A549 (cell line): ENCODE measurements at regions not wholly inside any gene's neighbourhood (a gene's known extent, or its start where the extent isn't known, plus 50 kb on each side); places are given as distances from the start of the nearest gene placed in this dataset.

Experiments
- ATAC-seq, 2 experiments: fragments of 200-7000 bp in 1 of 2; fragments of >200 bp in 1 of 2; cut with Nextera tagmentation in 1 of 2; cut with Tn5 transposase in 1 of 2; 3 replicates each; pipeline versions ENCODE4 v1.8.0 to v1.9.1; 2018 to 2020; ENCODE audit warnings: mild to moderate bottlenecking in 1 of 2, moderate library complexity in 1 of 2
- CTCF ChIA-PET: fragments of 300-600 bp; sonication (Branson Sonifier 250); formaldehyde crosslinking; extraction: SDS; loops from one replicate; lab custom pipeline; 2021; ENCODE audit warnings: antibody characterized with exemption, inconsistent platforms; lab: Yijun Ruan, JAX
- POLR2A ChIA-PET: fragments of 350-600 bp; formaldehyde crosslinking; extraction: SDS; loops from one replicate; lab custom pipeline; 2021; ENCODE audit warnings: antibody characterized with exemption, inconsistent platforms; lab: Yijun Ruan, JAX
- DNase-seq, 2 experiments: peaks; one replicate each; pipeline versions ENCODE4 v3.0.0 to v3.0.0-alpha.2; 2011 to 2016; ENCODE audit warnings: low read depth in 1 of 2, low spot score in 1 of 2
- FAIRE-seq: peaks from 2 replicates; lab custom pipeline; 2011; peaks lifted over from hg19 to GRCh38; lab: Jason Lieb, UNC
- H3K27ac ChIP-seq, 2 experiments: fragments of >200 bp; sonication (Bioruptor Twin); formaldehyde crosslinking; 3 replicates each; pipeline ENCODE4 v1.5.1; 2016 to 2017
- H3K4me1 ChIP-seq: fragments of >200 bp; sonication (Bioruptor Twin); formaldehyde crosslinking; 3 replicates; pipeline ENCODE4 v1.6.1; 2016
- H3K4me2 ChIP-seq: fragments of >200 bp; sonication (Bioruptor Twin); formaldehyde crosslinking; 3 replicates; pipeline ENCODE4 v1.6.1; 2016
- H3K4me3 ChIP-seq: fragments of >200 bp; sonication (Bioruptor Twin); formaldehyde crosslinking; 3 replicates; pipeline ENCODE4 v1.5.1; 2016
- H3K9me3 ChIP-seq: fragments of >200 bp; sonication (Bioruptor Twin); formaldehyde crosslinking; 3 replicates; pipeline ENCODE4 v1.6.1; 2016
- ATOH8 ChIP-seq: fragments of 250-450 bp; sonication (Bioruptor Pico); IDR thresholded peaks from 2 replicates; pipeline ENCODE4 v1.5.0; 2020; ENCODE audit warnings: low read depth, mild to moderate bottlenecking, moderate library complexity
- CBX2 ChIP-seq: fragments of 200-600 bp; sonication (generic); IDR thresholded peaks from 2 replicates; pipeline ENCODE4 v1.6.1; 2016; ENCODE audit warnings: low read depth, mild to moderate bottlenecking, borderline replicate concordance
- CBX8 ChIP-seq: fragments of 200-600 bp; sonication (generic); IDR thresholded peaks from 2 replicates; pipeline ENCODE4 v1.6.1; 2016
- CEBPB ChIP-seq, 2 experiments: fragments of >200 bp in 1 of 2; sonication (Bioruptor Twin) in 1 of 2; formaldehyde crosslinking in 1 of 2; IDR thresholded peaks; 2 replicates each; pipeline ENCODE4 v1.6.1; 2012 to 2016
- CHD2 ChIP-seq: fragments of 150-350 bp; IDR thresholded peaks from 2 replicates; pipeline ENCODE4 v1.6.1; 2014; ENCODE audit warnings: low read length; ENCODE audit not compliant: partially characterized antibody
- CTCF ChIP-seq: fragments of >200 bp; sonication (Bioruptor Twin); formaldehyde crosslinking; IDR thresholded peaks from 3 replicates; pipeline ENCODE4 v1.5.1; 2016
- E2F6 ChIP-seq: IDR thresholded peaks from 2 replicates; pipeline ENCODE4 v1.6.1; 2012; ENCODE audit warnings: low read depth, borderline replicate concordance
- ELK1 ChIP-seq: fragments of 150-350 bp; IDR thresholded peaks from 2 replicates; pipeline ENCODE4 v1.6.1; 2014; ENCODE audit warnings: low read depth, mild to moderate bottlenecking, low read length
- FOSB ChIP-seq: fragments of 250-450 bp; sonication (Bioruptor Pico); IDR thresholded peaks from 2 replicates; pipeline ENCODE4 v1.5.0; 2020; ENCODE audit warnings: mild to moderate bottlenecking, moderate library complexity
- HDAC2 ChIP-seq: fragments of 200-600 bp; sonication (generic); IDR thresholded peaks from 2 replicates; pipeline ENCODE4 v1.6.1; 2016
- HEYL ChIP-seq: fragments of 250-450 bp; sonication (Bioruptor Pico); IDR thresholded peaks from 2 replicates; pipeline ENCODE4 v1.8.0; 2021; ENCODE audit warnings: mild to moderate bottlenecking, moderate library complexity
- HMGXB4 ChIP-seq: fragments of 250-450 bp; sonication (Bioruptor Pico); IDR thresholded peaks from 2 replicates; pipeline ENCODE4 v1.5.0; 2021; ENCODE audit warnings: mild to moderate bottlenecking, moderate library complexity, borderline replicate concordance
- HOXA7 ChIP-seq: fragments of 250-450 bp; sonication (Bioruptor Pico); IDR thresholded peaks from 2 replicates; pipeline ENCODE4 v1.5.0; 2020; ENCODE audit warnings: mild to moderate bottlenecking, moderate library complexity
- HOXB5 ChIP-seq: fragments of 250-450 bp; sonication (Bioruptor Pico); IDR thresholded peaks from 2 replicates; pipeline ENCODE4 v1.5.0; 2020; ENCODE audit warnings: mild to moderate bottlenecking, moderate library complexity
- MAX ChIP-seq: IDR thresholded peaks from 2 replicates; pipeline ENCODE4 v1.6.1; 2012
- MAZ ChIP-seq: fragments of 150-350 bp; IDR thresholded peaks from 2 replicates; pipeline ENCODE4 v1.6.1; 2014; ENCODE audit warnings: antibody characterized with exemption, low read depth, low read length, borderline replicate concordance
- MYC ChIP-seq: IDR thresholded peaks from 2 replicates; pipeline ENCODE4 v1.6.1; 2012; ENCODE audit warnings: mild to moderate bottlenecking, inconsistent platforms, low read length, improper control_type of control experiment, borderline replicate concordance
- NPAS2 ChIP-seq: fragments of 250-450 bp; sonication (Bioruptor Pico); IDR thresholded peaks from 2 replicates; pipeline ENCODE4 v1.8.0; 2022; ENCODE audit warnings: mild to moderate bottlenecking, moderate library complexity, borderline replicate concordance
- RCOR1 ChIP-seq: fragments of 150-350 bp; IDR thresholded peaks from 2 replicates; pipeline ENCODE4 v1.6.1; 2014; ENCODE audit warnings: antibody characterized with exemption, low read length, low read depth
- SREBF2 ChIP-seq: fragments of 450-650 bp; IDR thresholded peaks from 2 replicates; pipeline ENCODE4 v1.6.1; 2014; ENCODE audit warnings: mild to moderate bottlenecking, moderate library complexity
- USF2 ChIP-seq: fragments of 450-650 bp; IDR thresholded peaks from 2 replicates; pipeline ENCODE4 v1.6.1; 2014; ENCODE audit warnings: antibody characterized with exemption
- WGBS: methylation state at CpG from one replicate; pipeline ENCODE4 v1.1.6; 2017; ENCODE audit errors: missing lambda C conversion rate; 5-methylcytosine and 5-hydroxymethylcytosine counted together

GRCh38 chr1:198083549-198083948 lies 73.2 kb upstream of the NEK7 start (continued):
- TF ChIP-seq CHD2 = no peak

GRCh38 chr1:198084241-198084908 lies 72.4 kb upstream of the NEK7 start:
- no peak for DNase-seq
- 65% methylated on average over 5 of the region's 5 CpGs for WGBS
- H3K4me1 ChIP-seq = 0 out of 3 replicates have a peak, but pooled peaks cover 3% of the 10 kb centered on the region
- H3K27ac ChIP-seq = no peak overlapping the region
- TF ChIP-seq MAX (no peak), CBX2 (no peak), ATOH8 (no peak), FOSB (CRISPR knock-in tag) (no peak), RCOR1 (no peak), HOXB5 (CRISPR knock-in tag) (no peak), NPAS2 (CRISPR knock-in tag) (no peak), HEYL (CRISPR knock-in tag) (no peak), CBX8 (no peak)
- TF ChIP-seq, all 56 proteins: peak for 0
- CTCF ChIA-PET = no interaction called here
- Histone ChIP-seq H3K9me3 (no peaks in the 10 kb centered on the region), H3K4me2 (no peak overlapping the region), H3K4me3 (no peak overlapping the region)
- ATAC-seq = no peak
- no peak for FAIRE-seq
- POLR2A ChIA-PET = no interaction called here

- no peak overlapping the region for H3K4me2 ChIP-seq
- ChIA-PET CTCF (interaction anchor here (0.6 to 3.4 kb wide), 3 partner anchors 27 to 80 kb away, joined by 3 to 12 read pairs (median 3); partner anchors contain the start of gene NEK7), POLR2A (no interaction called here)
- no peak overlapping the region for H3K4me3 ChIP-seq
- 69% methylated on average over 1 of the region's 1 CpG for WGBS
- FAIRE-seq (no peak), ATAC-seq (no peak), DNase-seq (no peak)
- H3K9me3 ChIP-seq = no peaks in the 10 kb centered on the region
- H3K4me1 ChIP-seq = 0 out of 3 replicates have a peak, but pooled peaks cover 3% of the 10 kb centered on the region
- no peak overlapping the region for H3K27ac ChIP-seq
- TF ChIP-seq RCOR1 (no peak), ELK1 (no peak), CEBPB (IDR thresholded peaks at IDR 0.05) (no peak), CTCF (no peak), HMGXB4 (no peak), MAX (no peak), MYC (no peak), E2F6 (no peak), HOXA7 (CRISPR knock-in tag) (no peak), HDAC2 (no peak), SREBF2 (no peak), USF2 (no peak), MAZ (no peak)
Measured at GRCh38 chr1:198086051-198086745, 70.6 kb upstream of the NEK7 start.
